Endothelial cell of umbilical vein (primary cell): ENCODE measurements at regions not wholly inside any gene's neighbourhood (a gene's known extent, or its start where the extent isn't known, plus 50 kb on each side); places are given as distances from the start of the nearest gene placed in this dataset.

Experiments
- CTCF ChIP-seq, 2 donors: IDR thresholded peaks; 1 replicate in 1 of 2; 2 replicates in 1 of 2; pipeline ENCODE4 v1.5.1; 2011; ENCODE audit warnings: low read length in 2 of 2, mild to moderate bottlenecking in 2 of 2, moderate library complexity in 2 of 2, control low read depth in 1 of 2, inconsistent platforms in 1 of 2, low read depth in 1 of 2; ENCODE audit not compliant: insufficient read depth in 1 of 2; ENCODE audit errors: extremely low read depth in 1 of 2
- EZH2 ChIP-seq: IDR thresholded peaks from 2 replicates; pipeline ENCODE4 v1.6.1; 2012; ENCODE audit warnings: borderline replicate concordance, low read depth, mild to moderate bottlenecking, moderate library complexity, low read length, inconsistent platforms; ENCODE audit not compliant: severe bottlenecking
- GATA2 ChIP-seq: IDR thresholded peaks from 2 replicates; pipeline ENCODE4 v1.7.0; 2011; ENCODE audit warnings: low read depth, mild to moderate bottlenecking, moderate library complexity, mixed read lengths, low read length; ENCODE audit not compliant: insufficient read length, insufficient read depth
- JUN ChIP-seq: IDR thresholded peaks from 2 replicates; pipeline ENCODE4 v1.6.1; 2011; ENCODE audit warnings: borderline replicate concordance, low read depth; ENCODE audit not compliant: insufficient read length, insufficient read depth
- MAX ChIP-seq: IDR thresholded peaks from 2 replicates; pipeline ENCODE4 v1.6.1; 2011; ENCODE audit not compliant: insufficient read depth, insufficient read length
- MYC ChIP-seq: IDR thresholded peaks from one replicate; pipeline ENCODE4 v1.6.1; 2011; ENCODE audit warnings: mild to moderate bottlenecking, low read depth, low read length
- POLR2A ChIP-seq: IDR thresholded peaks from 2 replicates; pipeline ENCODE4 v1.6.1; 2012; ENCODE audit warnings: low read depth, mild to moderate bottlenecking, control low read depth, low read length
- POLR2AphosphoS5 ChIP-seq: IDR thresholded peaks from 2 replicates; pipeline ENCODE4 v1.6.1; 2012; ENCODE audit warnings: low read depth, mild to moderate bottlenecking, control low read depth, low read length, moderate library complexity; ENCODE audit not compliant: insufficient read depth

- TF ChIP-seq CTCF (IDR thresholded peaks at IDR 0.05; ENCODE audit: extremely low read depth in 1 of 2, insufficient read depth in 1 of 2, low read depth in 1 of 2, low read length in 2 of 2), result no peak
- no peak for TF ChIP-seq MAX
- TF ChIP-seq POLR2A, result no peak
- TF ChIP-seq EZH2, result no peak
- no peak for TF ChIP-seq GATA2
- TF ChIP-seq POLR2AphosphoS5, result no peak
- TF ChIP-seq JUN, result no peak
- TF ChIP-seq MYC, result no peak
These were observed 415.5 kb upstream of the FAT1 start for GRCh38 chr4:187139141-187139540.
